KMS-11 (cell line): ENCODE measurements at regions not wholly inside any gene's neighbourhood (a gene's known extent, or its start where the extent isn't known, plus 50 kb on each side); places are given as distances from the start of the nearest gene placed in this dataset.

Experiments
- H2AFZ ChIP-seq: fragments of 200-600 bp; sonication (generic); 2 replicates; pipeline ENCODE4 v1.6.1; 2016; ENCODE audit warnings: antibody characterized with exemption, mixed run types, low read depth
- H3K27ac ChIP-seq: fragments of 200-600 bp; sonication (generic); 2 replicates; pipeline ENCODE4 v1.6.1; 2016; ENCODE audit warnings: mild to moderate bottlenecking, mixed run types
- H3K27me3 ChIP-seq: fragments of 200-600 bp; sonication (generic); 2 replicates; pipeline ENCODE4 v1.6.1; 2017; ENCODE audit warnings: mild to moderate bottlenecking, low read depth, mixed run types, moderate library complexity; ENCODE audit not compliant: insufficient read depth
- H3K36me3 ChIP-seq: fragments of 200-600 bp; sonication (generic); 2 replicates; pipeline ENCODE4 v1.6.1; 2017; ENCODE audit warnings: mild to moderate bottlenecking, mixed run types; ENCODE audit not compliant: insufficient read depth
- H3K4me1 ChIP-seq: fragments of 200-600 bp; sonication (generic); 2 replicates; pipeline ENCODE4 v1.6.1; 2016; ENCODE audit warnings: mild to moderate bottlenecking, low read depth, mixed run types; ENCODE audit not compliant: poor library complexity, severe bottlenecking
- H3K4me2 ChIP-seq: fragments of 200-600 bp; sonication (generic); 2 replicates; pipeline ENCODE4 v1.7.0; 2016; ENCODE audit warnings: mild to moderate bottlenecking, mixed run types
- H3K4me3 ChIP-seq: fragments of 200-600 bp; sonication (generic); IDR thresholded peaks from 2 replicates; pipeline ENCODE4 v1.6.1; 2017; ENCODE audit warnings: low read depth, low read length, mixed read lengths; ENCODE audit not compliant: insufficient read depth
- H3K79me2 ChIP-seq: fragments of 200-600 bp; sonication (generic); 2 replicates; pipeline ENCODE4 v1.6.1; 2016; ENCODE audit warnings: low read depth, mixed run types; ENCODE audit not compliant: insufficient read depth
- H3K9ac ChIP-seq: fragments of 200-600 bp; sonication (generic); 2 replicates; pipeline ENCODE4 v1.6.1; 2016; ENCODE audit warnings: mild to moderate bottlenecking, mixed run types
- H4K20me1 ChIP-seq: fragments of 200-600 bp; sonication (generic); 2 replicates; pipeline ENCODE4 v1.6.1; 2016; ENCODE audit warnings: mild to moderate bottlenecking, mixed run types; ENCODE audit not compliant: insufficient read depth
- CTCF ChIP-seq: fragments of 200-600 bp; sonication (generic); conservative IDR thresholded peaks from 2 replicates; pipeline ENCODE4 v1.6.1; 2017; ENCODE audit warnings: low read depth, mild to moderate bottlenecking, antibody characterized with exemption, low read length, moderate library complexity, mixed read lengths

GRCh38 chr6:11290027-11290426, 57.6 kb upstream of the NEDD9 start:
- no peak for TF ChIP-seq CTCF
- Histone ChIP-seq H4K20me1 (no peaks in the 10 kb centered on the region), H3K36me3 (no peaks in the 10 kb centered on the region), H3K4me1 (no peaks in the 10 kb centered on the region), H3K27me3 (no peaks in the 10 kb centered on the region), H3K79me2 (no peaks in the 10 kb centered on the region), H3K4me2 (no peak overlapping the region), H3K4me3 (no peak overlapping the region), H3K27ac (no peak overlapping the region), H2AFZ (no peak overlapping the region), H3K9ac (no peak overlapping the region)

DNA sequence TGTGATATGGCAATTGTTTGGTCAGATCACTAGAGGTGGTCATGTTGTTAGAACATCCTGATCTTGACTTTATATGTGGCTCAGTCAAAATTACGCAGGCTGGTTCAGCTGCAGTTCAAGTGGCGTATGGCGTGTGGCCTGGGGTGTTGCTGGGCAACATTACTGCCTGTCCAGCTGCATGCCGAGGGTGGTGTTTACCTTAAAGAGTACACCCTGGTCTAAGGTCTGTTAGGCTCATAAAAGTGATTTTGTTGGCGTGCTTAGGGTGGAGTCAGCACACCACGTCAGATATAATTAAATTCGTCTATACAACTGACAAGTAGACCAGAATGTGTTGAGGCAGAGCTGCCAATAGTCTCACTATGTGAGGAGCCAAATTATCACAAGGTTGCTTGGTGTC, 55.6 kb upstream of the NEDD9 start:
- no peak overlapping the region for H3K4me2 ChIP-seq
- no peaks in the 10 kb centered on the region for H3K36me3 ChIP-seq
- no peak overlapping the region for H3K27ac ChIP-seq
- H3K27me3 ChIP-seq = no peaks in the 10 kb centered on the region
- no peak for TF ChIP-seq CTCF
- H3K4me1 ChIP-seq = no peaks in the 10 kb centered on the region
- H3K79me2 ChIP-seq = no peaks in the 10 kb centered on the region
- no peak overlapping the region for H3K9ac ChIP-seq
- H4K20me1 ChIP-seq = no peaks in the 10 kb centered on the region
- H3K4me3 ChIP-seq = no peak overlapping the region
- no peak overlapping the region for H2AFZ ChIP-seq

DNA sequence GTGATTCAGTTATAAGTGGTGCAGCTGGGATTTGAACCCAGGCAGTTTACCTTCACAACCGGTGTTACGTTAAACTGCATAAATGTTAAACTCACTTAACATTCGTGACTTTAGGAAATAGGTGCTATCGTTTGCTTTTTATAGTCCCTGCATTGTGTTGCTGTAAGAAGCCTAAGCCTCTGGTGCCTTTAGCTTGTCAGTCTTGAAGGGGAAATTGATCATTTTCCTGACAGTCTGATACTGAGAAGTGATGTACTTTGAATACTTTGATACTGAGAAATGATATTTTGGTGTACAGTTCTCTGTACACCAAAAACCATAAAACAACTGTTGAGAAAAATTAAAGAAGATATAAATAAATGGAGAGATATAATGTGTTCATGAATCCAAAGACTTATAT, 52.5 kb upstream of the NEDD9 start:
- Histone ChIP-seq H3K4me2 (no peak overlapping the region), H3K9ac (no peak overlapping the region), H3K27me3 (no peaks in the 10 kb centered on the region), H3K4me1 (no peaks in the 10 kb centered on the region), H3K27ac (no peak overlapping the region), H4K20me1 (no peaks in the 10 kb centered on the region), H3K79me2 (no peaks in the 10 kb centered on the region), H3K4me3 (no peak overlapping the region), H3K36me3 (no peaks in the 10 kb centered on the region), H2AFZ (no peak overlapping the region)
- no peak for TF ChIP-seq CTCF

- Histone ChIP-seq H3K4me3 (no peak overlapping the region), H3K79me2 (no peaks in the 10 kb centered on the region), H3K4me2 (no peak overlapping the region), H3K36me3 (no peaks in the 10 kb centered on the region), H3K4me1 (no peaks in the 10 kb centered on the region), H3K27me3 (no peaks in the 10 kb centered on the region), H4K20me1 (no peaks in the 10 kb centered on the region), H3K9ac (no peak overlapping the region), H2AFZ (no peak overlapping the region), H3K27ac (no peak overlapping the region)
- no peak for TF ChIP-seq CTCF
Observed at GRCh38 chr6:11283629-11284028, 51.2 kb upstream of the NEDD9 start.

DNA sequence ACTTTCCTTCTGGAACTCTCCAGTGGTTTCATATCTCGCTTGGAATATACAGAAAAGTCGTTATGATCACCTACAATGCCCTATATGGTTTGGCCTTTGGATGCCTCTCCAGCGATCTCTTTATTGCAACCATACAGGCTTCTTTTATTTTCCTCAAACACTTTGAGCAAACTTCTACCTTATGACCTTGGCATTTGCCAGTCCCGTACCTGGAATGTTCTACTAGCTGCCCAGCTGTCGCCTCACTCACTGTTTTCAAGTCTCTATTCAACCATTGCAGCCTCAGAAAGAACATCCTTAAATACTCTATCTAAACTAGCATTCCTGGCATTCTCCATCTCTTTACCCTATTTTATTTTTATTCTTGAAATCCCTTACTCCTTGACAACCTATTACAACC, 50.4 kb upstream of the NEDD9 start:
- Histone ChIP-seq H3K27me3 (no peaks in the 10 kb centered on the region), H4K20me1 (no peaks in the 10 kb centered on the region), H3K79me2 (no peaks in the 10 kb centered on the region), H3K4me2 (no peak overlapping the region), H3K36me3 (no peaks in the 10 kb centered on the region), H3K9ac (no peak overlapping the region), H2AFZ (no peak overlapping the region), H3K27ac (no peak overlapping the region), H3K4me3 (no peak overlapping the region), H3K4me1 (no peaks in the 10 kb centered on the region)
- TF ChIP-seq CTCF = no peak
